A549 (cell line): ENCODE measurements at regions not wholly inside any gene's neighbourhood (a gene's known extent, or its start where the extent isn't known, plus 50 kb on each side); places are given as distances from the start of the nearest gene placed in this dataset.

Experiments
- ATAC-seq, 2 experiments: fragments of 200-7000 bp in 1 of 2; fragments of >200 bp in 1 of 2; cut with Nextera tagmentation in 1 of 2; cut with Tn5 transposase in 1 of 2; 3 replicates each; pipeline versions ENCODE4 v1.8.0 to v1.9.1; 2018 to 2020; ENCODE audit warnings: mild to moderate bottlenecking in 1 of 2, moderate library complexity in 1 of 2
- CTCF ChIA-PET: fragments of 300-600 bp; sonication (Branson Sonifier 250); formaldehyde crosslinking; extraction: SDS; loops from one replicate; lab custom pipeline; 2021; ENCODE audit warnings: antibody characterized with exemption, inconsistent platforms; lab: Yijun Ruan, JAX
- POLR2A ChIA-PET: fragments of 350-600 bp; formaldehyde crosslinking; extraction: SDS; loops from one replicate; lab custom pipeline; 2021; ENCODE audit warnings: antibody characterized with exemption, inconsistent platforms; lab: Yijun Ruan, JAX
- DNase-seq, 2 experiments: peaks; one replicate each; pipeline versions ENCODE4 v3.0.0 to v3.0.0-alpha.2; 2011 to 2016; ENCODE audit warnings: low read depth in 1 of 2, low spot score in 1 of 2
- FAIRE-seq: peaks from 2 replicates; lab custom pipeline; 2011; peaks lifted over from hg19 to GRCh38; lab: Jason Lieb, UNC
- H3K27ac ChIP-seq, 2 experiments: fragments of >200 bp; sonication (Bioruptor Twin); formaldehyde crosslinking; 3 replicates each; pipeline ENCODE4 v1.5.1; 2016 to 2017
- H3K4me1 ChIP-seq: fragments of >200 bp; sonication (Bioruptor Twin); formaldehyde crosslinking; 3 replicates; pipeline ENCODE4 v1.6.1; 2016
- H3K4me2 ChIP-seq: fragments of >200 bp; sonication (Bioruptor Twin); formaldehyde crosslinking; 3 replicates; pipeline ENCODE4 v1.6.1; 2016
- H3K4me3 ChIP-seq: fragments of >200 bp; sonication (Bioruptor Twin); formaldehyde crosslinking; 3 replicates; pipeline ENCODE4 v1.5.1; 2016
- H3K9me3 ChIP-seq: fragments of >200 bp; sonication (Bioruptor Twin); formaldehyde crosslinking; 3 replicates; pipeline ENCODE4 v1.6.1; 2016
- CHD4 ChIP-seq: fragments of 200-600 bp; sonication (generic); IDR thresholded peaks from 2 replicates; pipeline ENCODE4 v1.6.1; 2016; ENCODE audit warnings: antibody characterized with exemption, mild to moderate bottlenecking, borderline replicate concordance
- ESRRA ChIP-seq: fragments of 150-350 bp; IDR thresholded peaks from 2 replicates; pipeline ENCODE4 v1.6.1; 2014; ENCODE audit warnings: mild to moderate bottlenecking, low read length, borderline replicate concordance
- FOSB ChIP-seq: fragments of 250-450 bp; sonication (Bioruptor Pico); IDR thresholded peaks from 2 replicates; pipeline ENCODE4 v1.5.0; 2020; ENCODE audit warnings: mild to moderate bottlenecking, moderate library complexity
- HMGXB4 ChIP-seq: fragments of 250-450 bp; sonication (Bioruptor Pico); IDR thresholded peaks from 2 replicates; pipeline ENCODE4 v1.5.0; 2021; ENCODE audit warnings: mild to moderate bottlenecking, moderate library complexity, borderline replicate concordance
- HOXB13 ChIP-seq: fragments of 250-450 bp; sonication (Bioruptor Pico); IDR thresholded peaks from 2 replicates; pipeline ENCODE4 v1.5.0; 2020; ENCODE audit warnings: low read depth, mild to moderate bottlenecking, moderate library complexity
- JUN ChIP-seq, 2 experiments: fragments of >200 bp; sonication (Bioruptor Twin); formaldehyde crosslinking; IDR thresholded peaks; 2 replicates in 1 of 2; 3 replicates in 1 of 2; pipeline ENCODE4 v1.6.1; 2016 to 2017
- JUNB ChIP-seq: fragments of >200 bp; sonication (Bioruptor Twin); formaldehyde crosslinking; IDR thresholded peaks from 2 replicates; pipeline ENCODE4 v1.6.1; 2016
- MAFK ChIP-seq: fragments of 450-650 bp; IDR thresholded peaks from 2 replicates; pipeline ENCODE4 v1.6.1; 2014; ENCODE audit not compliant: partially characterized antibody
- NR3C1 ChIP-seq: fragments of >200 bp; sonication (Bioruptor Twin); formaldehyde crosslinking; IDR thresholded peaks from 3 replicates; pipeline ENCODE4 v1.6.1; 2017
- RAD21 ChIP-seq, 2 experiments: fragments of >200 bp in 1 of 2; sonication (Bioruptor Twin) in 1 of 2; formaldehyde crosslinking in 1 of 2; IDR thresholded peaks in 1 of 2; conservative IDR thresholded peaks in 1 of 2; 2 replicates in 1 of 2; 3 replicates in 1 of 2; pipeline ENCODE4 v1.6.1; 2012 to 2018; ENCODE audit warnings: inconsistent platforms in 1 of 2
- ZNF302 ChIP-seq: fragments of 250-450 bp; sonication (Bioruptor Pico); IDR thresholded peaks from 2 replicates; pipeline ENCODE4 v1.9.0; 2021; ENCODE audit warnings: inconsistent platforms, mild to moderate bottlenecking, moderate library complexity
- WGBS: methylation state at CpG from one replicate; pipeline ENCODE4 v1.1.6; 2017; ENCODE audit errors: missing lambda C conversion rate; 5-methylcytosine and 5-hydroxymethylcytosine counted together
- TF ChIP-seq, protein P1 (sequence below): IDR thresholded peaks from 2 replicates; pipeline ENCODE4 v1.6.1; 2012; ENCODE audit warnings: low read depth, borderline replicate concordance
- TF ChIP-seq, protein P2 (sequence below): fragments of 200-600 bp; sonication (generic); IDR thresholded peaks from 2 replicates; pipeline ENCODE4 v1.6.1; 2016; ENCODE audit warnings: antibody characterized with exemption, mild to moderate bottlenecking, moderate library complexity
- TF ChIP-seq, protein P3 (sequence below): fragments of >200 bp; sonication (Bioruptor Twin); formaldehyde crosslinking; IDR thresholded peaks from 3 replicates; pipeline ENCODE4 v1.5.1; 2016
- TF ChIP-seq, protein P4 (sequence below): IDR thresholded peaks from 2 replicates; pipeline ENCODE4 v1.6.1; 2012

DNA sequence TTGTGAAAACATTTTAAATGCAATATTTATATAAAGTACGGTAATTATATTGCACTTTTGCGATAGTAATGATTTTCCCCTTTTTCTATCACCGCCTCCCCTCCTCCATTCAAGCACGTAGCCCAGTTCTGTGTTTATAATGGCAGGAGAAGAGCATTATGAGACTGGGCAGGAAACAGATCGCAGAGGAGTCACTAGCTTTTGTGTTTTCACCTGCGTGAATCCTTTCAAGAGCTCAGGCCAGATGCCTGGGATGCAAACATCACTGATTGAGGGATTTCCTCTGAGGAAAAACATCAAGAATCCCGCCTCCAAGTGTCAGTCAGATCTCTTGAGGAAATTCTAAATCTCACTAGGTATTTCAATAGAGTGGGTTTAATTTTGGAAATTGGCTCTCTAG lies 178.4 kb upstream of the FN1 start:
- peaks cover 32% of the 10 kb centered on the region for H3K4me1 ChIP-seq
- H3K9me3 ChIP-seq = no peaks in the 10 kb centered on the region
- H3K4me3 ChIP-seq = no peak overlapping the region
- POLR2A ChIA-PET = interaction anchor here (1.3 kb wide), 1 partner anchor 302 kb away, joined by 3 read pairs; the partner anchor contains the start of gene ATIC
- no peak for ATAC-seq
- peak overlapping the region in 1 of 2 experiments; percentile 15; a peak in 1 of 6 replicates for H3K27ac ChIP-seq
- 91% methylated on average over 7 of the region's 7 CpGs for WGBS
- CTCF ChIA-PET = interaction anchor here (0.6 kb wide), 1 partner anchor 618 kb away, joined by 3 read pairs; no protein-coding TSS in a partner anchor
- H3K4me2 ChIP-seq = no peak overlapping the region
- FAIRE-seq = no peak
- TF ChIP-seq, protein P1, sequence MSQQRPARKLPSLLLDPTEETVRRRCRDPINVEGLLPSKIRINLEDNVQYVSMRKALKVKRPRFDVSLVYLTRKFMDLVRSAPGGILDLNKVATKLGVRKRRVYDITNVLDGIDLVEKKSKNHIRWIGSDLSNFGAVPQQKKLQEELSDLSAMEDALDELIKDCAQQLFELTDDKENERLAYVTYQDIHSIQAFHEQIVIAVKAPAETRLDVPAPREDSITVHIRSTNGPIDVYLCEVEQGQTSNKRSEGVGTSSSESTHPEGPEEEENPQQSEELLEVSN = no peak
- TF ChIP-seq MAFK = no peak
- TF ChIP-seq, protein P2, sequence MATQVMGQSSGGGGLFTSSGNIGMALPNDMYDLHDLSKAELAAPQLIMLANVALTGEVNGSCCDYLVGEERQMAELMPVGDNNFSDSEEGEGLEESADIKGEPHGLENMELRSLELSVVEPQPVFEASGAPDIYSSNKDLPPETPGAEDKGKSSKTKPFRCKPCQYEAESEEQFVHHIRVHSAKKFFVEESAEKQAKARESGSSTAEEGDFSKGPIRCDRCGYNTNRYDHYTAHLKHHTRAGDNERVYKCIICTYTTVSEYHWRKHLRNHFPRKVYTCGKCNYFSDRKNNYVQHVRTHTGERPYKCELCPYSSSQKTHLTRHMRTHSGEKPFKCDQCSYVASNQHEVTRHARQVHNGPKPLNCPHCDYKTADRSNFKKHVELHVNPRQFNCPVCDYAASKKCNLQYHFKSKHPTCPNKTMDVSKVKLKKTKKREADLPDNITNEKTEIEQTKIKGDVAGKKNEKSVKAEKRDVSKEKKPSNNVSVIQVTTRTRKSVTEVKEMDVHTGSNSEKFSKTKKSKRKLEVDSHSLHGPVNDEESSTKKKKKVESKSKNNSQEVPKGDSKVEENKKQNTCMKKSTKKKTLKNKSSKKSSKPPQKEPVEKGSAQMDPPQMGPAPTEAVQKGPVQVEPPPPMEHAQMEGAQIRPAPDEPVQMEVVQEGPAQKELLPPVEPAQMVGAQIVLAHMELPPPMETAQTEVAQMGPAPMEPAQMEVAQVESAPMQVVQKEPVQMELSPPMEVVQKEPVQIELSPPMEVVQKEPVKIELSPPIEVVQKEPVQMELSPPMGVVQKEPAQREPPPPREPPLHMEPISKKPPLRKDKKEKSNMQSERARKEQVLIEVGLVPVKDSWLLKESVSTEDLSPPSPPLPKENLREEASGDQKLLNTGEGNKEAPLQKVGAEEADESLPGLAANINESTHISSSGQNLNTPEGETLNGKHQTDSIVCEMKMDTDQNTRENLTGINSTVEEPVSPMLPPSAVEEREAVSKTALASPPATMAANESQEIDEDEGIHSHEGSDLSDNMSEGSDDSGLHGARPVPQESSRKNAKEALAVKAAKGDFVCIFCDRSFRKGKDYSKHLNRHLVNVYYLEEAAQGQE = no peak
- TF ChIP-seq ESRRA = no peak
- TF ChIP-seq, protein P3, sequence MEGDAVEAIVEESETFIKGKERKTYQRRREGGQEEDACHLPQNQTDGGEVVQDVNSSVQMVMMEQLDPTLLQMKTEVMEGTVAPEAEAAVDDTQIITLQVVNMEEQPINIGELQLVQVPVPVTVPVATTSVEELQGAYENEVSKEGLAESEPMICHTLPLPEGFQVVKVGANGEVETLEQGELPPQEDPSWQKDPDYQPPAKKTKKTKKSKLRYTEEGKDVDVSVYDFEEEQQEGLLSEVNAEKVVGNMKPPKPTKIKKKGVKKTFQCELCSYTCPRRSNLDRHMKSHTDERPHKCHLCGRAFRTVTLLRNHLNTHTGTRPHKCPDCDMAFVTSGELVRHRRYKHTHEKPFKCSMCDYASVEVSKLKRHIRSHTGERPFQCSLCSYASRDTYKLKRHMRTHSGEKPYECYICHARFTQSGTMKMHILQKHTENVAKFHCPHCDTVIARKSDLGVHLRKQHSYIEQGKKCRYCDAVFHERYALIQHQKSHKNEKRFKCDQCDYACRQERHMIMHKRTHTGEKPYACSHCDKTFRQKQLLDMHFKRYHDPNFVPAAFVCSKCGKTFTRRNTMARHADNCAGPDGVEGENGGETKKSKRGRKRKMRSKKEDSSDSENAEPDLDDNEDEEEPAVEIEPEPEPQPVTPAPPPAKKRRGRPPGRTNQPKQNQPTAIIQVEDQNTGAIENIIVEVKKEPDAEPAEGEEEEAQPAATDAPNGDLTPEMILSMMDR = no peak
- TF ChIP-seq JUNB = no peak
- no peak for TF ChIP-seq RAD21 (conservative IDR thresholded peaks at IDR 0.05 in 1 of 2, IDR thresholded peaks at IDR 0.05 in 1 of 2)
- TF ChIP-seq HMGXB4 (CRISPR knock-in tag) = no peak
- no peak for TF ChIP-seq NR3C1
- TF ChIP-seq ZNF302 = no peak
- no peak for TF ChIP-seq FOSB (CRISPR knock-in tag)
- no peak for TF ChIP-seq JUN (IDR thresholded peaks at IDR 0.05)
- TF ChIP-seq HOXB13 = no peak
- DNase-seq = no peak

- H3K9me3 ChIP-seq = no peaks in the 10 kb centered on the region
- DNase-seq = no peak
- peak overlapping the region in 1 of 2 experiments; percentile 62; a peak in 3 of 6 replicates for H3K27ac ChIP-seq
- no peak for ATAC-seq
- H3K4me2 ChIP-seq = no peak overlapping the region
- H3K4me1 ChIP-seq = peaks cover 31% of the 10 kb centered on the region
- TF ChIP-seq CHD4 = no peak
- TF ChIP-seq, protein P4, sequence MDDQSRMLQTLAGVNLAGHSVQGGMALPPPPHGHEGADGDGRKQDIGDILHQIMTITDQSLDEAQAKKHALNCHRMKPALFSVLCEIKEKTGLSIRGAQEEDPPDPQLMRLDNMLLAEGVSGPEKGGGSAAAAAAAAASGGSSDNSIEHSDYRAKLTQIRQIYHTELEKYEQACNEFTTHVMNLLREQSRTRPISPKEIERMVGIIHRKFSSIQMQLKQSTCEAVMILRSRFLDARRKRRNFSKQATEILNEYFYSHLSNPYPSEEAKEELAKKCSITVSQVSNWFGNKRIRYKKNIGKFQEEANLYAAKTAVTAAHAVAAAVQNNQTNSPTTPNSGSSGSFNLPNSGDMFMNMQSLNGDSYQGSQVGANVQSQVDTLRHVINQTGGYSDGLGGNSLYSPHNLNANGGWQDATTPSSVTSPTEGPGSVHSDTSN = no peak
- no peak for FAIRE-seq
- 91% methylated on average over 6 of the region's 6 CpGs for WGBS
- no peak overlapping the region for H3K4me3 ChIP-seq
- ChIA-PET CTCF (interaction anchor here (0.6 to 1.2 kb wide), 2 partner anchors 14 to 619 kb away, joined by 3 read pairs; no protein-coding TSS in a partner anchor), POLR2A (interaction anchor here (1.3 kb wide), 1 partner anchor 302 kb away, joined by 3 read pairs; the partner anchor contains the start of gene ATIC)
Measured at GRCh38 chr2:215613888-215614287, 178.0 kb upstream of the FN1 start.
